H1 (cell line): ENCODE measurements at regions not wholly inside any gene's neighbourhood (a gene's known extent, or its start where the extent isn't known, plus 50 kb on each side); places are given as distances from the start of the nearest gene placed in this dataset.

Source experiments
- ATF3 ChIP-seq: IDR thresholded peaks from 2 replicates; pipeline ENCODE4 v1.6.1; 2011; ENCODE audit warnings: low read depth, mild to moderate bottlenecking, low read length; ENCODE audit not compliant: insufficient read depth
- CTCF ChIP-seq, 3 experiments: IDR thresholded peaks; 1 replicate in 2 of 3; 2 replicates in 1 of 3; pipeline versions ENCODE4 v1.5.1 to v1.6.1; 2011; ENCODE audit warnings: low read length in 3 of 3, mild to moderate bottlenecking in 3 of 3, inconsistent platforms in 2 of 3, low read depth in 1 of 3, moderate library complexity in 1 of 3; ENCODE audit not compliant: insufficient read depth in 1 of 3; ENCODE audit errors: control extremely low read depth in 1 of 3
- JUND ChIP-seq: IDR thresholded peaks from 2 replicates; pipeline ENCODE4 v1.6.1; 2011; ENCODE audit warnings: mild to moderate bottlenecking, improper control_type of control experiment, low read length
- POLR2A ChIP-seq, 2 experiments: IDR thresholded peaks; 1 replicate in 1 of 2; 2 replicates in 1 of 2; pipeline ENCODE4 v1.6.1; 2011; ENCODE audit warnings: low read depth in 2 of 2, low read length in 2 of 2, mild to moderate bottlenecking in 2 of 2; ENCODE audit errors: control extremely low read depth in 1 of 2
- POLR2AphosphoS5 ChIP-seq: IDR thresholded peaks from 2 replicates; pipeline ENCODE4 v1.6.1; 2011; ENCODE audit warnings: low read depth, low read length

- TF ChIP-seq ATF3, result no peak
- no peak for TF ChIP-seq JUND
- no peak for TF ChIP-seq POLR2AphosphoS5
- TF ChIP-seq POLR2A (IDR thresholded peaks at IDR 0.05; ENCODE audit: control extremely low read depth in 1 of 2, low read depth in 2 of 2, low read length in 2 of 2), result no peak
- no peak for TF ChIP-seq CTCF (IDR thresholded peaks at IDR 0.05; ENCODE audit: control extremely low read depth in 1 of 3, insufficient read depth in 1 of 3, low read depth in 1 of 3, low read length in 3 of 3)
Observed at GRCh38 chr11:116384876-116385275, 387.9 kb downstream of the BUD13 start.
